SK-N-MC (cell line): ENCODE measurements at regions not wholly inside any gene's neighbourhood (a gene's known extent, or its start where the extent isn't known, plus 50 kb on each side); places are given as distances from the start of the nearest gene placed in this dataset.

Experiments
- EZH2 ChIP-seq: fragments of 200-600 bp; sonication (generic); IDR thresholded peaks from one replicate; pipeline ENCODE4 v1.6.1; 2017; ENCODE audit warnings: antibody characterized with exemption
- POLR2AphosphoS5 ChIP-seq: IDR thresholded peaks from 2 replicates; pipeline ENCODE4 v1.6.1; 2012; ENCODE audit warnings: mild to moderate bottlenecking, low read depth, low read length, borderline replicate concordance

GRCh38 chr3:5798809-5799208, 611.3 kb downstream of the EDEM1 start:
- TF ChIP-seq EZH2, result no peak
- TF ChIP-seq POLR2AphosphoS5, result no peak
